Ishikawa (cell line): ENCODE measurements at regions not wholly inside any gene's neighbourhood (a gene's known extent, or its start where the extent isn't known, plus 50 kb on each side); places are given as distances from the start of the nearest gene placed in this dataset.

Experiments
- CEBPB ChIP-seq: IDR thresholded peaks from 2 replicates; pipeline ENCODE4 v1.6.1; 2012
- MAX ChIP-seq: IDR thresholded peaks from 2 replicates; pipeline ENCODE4 v1.6.1; 2012
- NFIC ChIP-seq: IDR thresholded peaks from 2 replicates; pipeline ENCODE4 v1.6.1; 2012
- REST ChIP-seq: IDR thresholded peaks from 2 replicates; pipeline ENCODE4 v1.6.1; 2012; ENCODE audit warnings: low read depth, mild to moderate bottlenecking
- TAF1 ChIP-seq: IDR thresholded peaks from 2 replicates; pipeline ENCODE4 v1.6.1; 2012; ENCODE audit warnings: low read depth, mild to moderate bottlenecking
- TCF12 ChIP-seq: IDR thresholded peaks from 2 replicates; pipeline ENCODE4 v1.6.1; 2012; ENCODE audit warnings: low read depth
- TEAD4 ChIP-seq: IDR thresholded peaks from 2 replicates; pipeline ENCODE4 v1.6.1; 2012
- YY1 ChIP-seq: IDR thresholded peaks from 2 replicates; pipeline ENCODE4 v1.6.1; 2012; ENCODE audit warnings: low read depth

- TF ChIP-seq REST (no peak), TCF12 (no peak), MAX (no peak), TEAD4 (no peak), CEBPB (no peak), TAF1 (no peak), NFIC (no peak), YY1 (no peak)
These were observed 106.0 kb upstream of the MTAP start for GRCh38 chr9:21696411-21696871.
